NCI-H146 (cell line): ENCODE measurements at regions not wholly inside any gene's neighbourhood (a gene's known extent, or its start where the extent isn't known, plus 50 kb on each side); places are given as distances from the start of the nearest gene placed in this dataset.

Source experiments
- DNase-seq: peaks from one replicate; lab custom pipeline; 2025; lab: John Stamatoyannopoulos, UW

- DNase-seq = no peak
Measured at GRCh38 chr3:67704322-67704721, 49.9 kb upstream of the SUCLG2 start.
